ENCODE measurements at regions not wholly inside any gene's neighbourhood (a gene's known extent, or its start where the extent isn't known, plus 50 kb on each side); places are given as distances from the start of the nearest gene placed in this dataset.
"Not testable (repeated sequence)": the region's sequence is repeated elsewhere in the genome, so short reads cannot be mapped to it uniquely, and the experiment has no call there.

DNA sequence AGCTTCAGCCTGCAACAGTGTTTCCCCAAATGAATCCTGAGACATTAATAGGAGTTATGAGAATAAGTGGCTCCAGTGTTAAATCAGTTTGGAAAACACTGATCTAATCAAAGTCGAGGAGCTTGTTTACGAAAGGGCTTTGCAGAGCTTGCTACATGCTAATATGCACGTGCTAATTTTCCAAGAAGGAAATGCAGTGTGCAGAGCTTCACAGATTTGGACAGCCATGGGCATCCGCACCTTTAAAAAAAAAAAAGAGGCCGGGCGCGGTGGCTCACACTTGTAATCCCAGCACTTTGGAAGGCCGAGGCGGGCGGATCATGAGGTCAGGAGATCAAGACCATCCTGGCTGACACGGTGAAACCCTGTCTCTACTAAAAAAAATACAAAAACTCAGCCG lies 79.7 kb upstream of the LMO2 start:
- H3K36me3 Mint-ChIP-seq; H3K27ac ChIP-seq (ENCODE audit: low read depth, low read length); DNase-seq; H3K4me3 Mint-ChIP-seq; H3K9me3 ChIP-seq (ENCODE audit: control insufficient read depth in 1 of 2, low read length in 2 of 2); H3K36me3 ChIP-seq (ENCODE audit: insufficient read depth, low read length); H3K4me1 Mint-ChIP-seq; H3K9me3 Mint-ChIP-seq; H3K4me1 ChIP-seq (ENCODE audit: insufficient read depth, low read length); H3K27ac Mint-ChIP-seq; POLR2A ChIA-PET (ENCODE audit: partially characterized antibody); H3K4me3 ChIP-seq (ENCODE audit: low read length in 2 of 2); H3K27me3 ChIP-seq (ENCODE audit: insufficient read depth, low read length): not testable (repeated sequence)
- CTCF ChIA-PET (ENCODE audit: partially characterized antibody), result interaction anchor here (0.7 to 1.7 kb wide), 3 partner anchors 11 to 61 kb away, joined by 3 to 4 read pairs (median 4); no protein-coding TSS in a partner anchor
- peaks cover 2 to 13% of the 10 kb centered on the region in 2 donors for H3K27me3 Mint-ChIP-seq
- intact Hi-C loops (cut with micrococcal nuclease), result loop anchor here (5.0 kb wide), 1 partner anchor 114 kb away; no protein-coding TSS in a partner anchor

DNA sequence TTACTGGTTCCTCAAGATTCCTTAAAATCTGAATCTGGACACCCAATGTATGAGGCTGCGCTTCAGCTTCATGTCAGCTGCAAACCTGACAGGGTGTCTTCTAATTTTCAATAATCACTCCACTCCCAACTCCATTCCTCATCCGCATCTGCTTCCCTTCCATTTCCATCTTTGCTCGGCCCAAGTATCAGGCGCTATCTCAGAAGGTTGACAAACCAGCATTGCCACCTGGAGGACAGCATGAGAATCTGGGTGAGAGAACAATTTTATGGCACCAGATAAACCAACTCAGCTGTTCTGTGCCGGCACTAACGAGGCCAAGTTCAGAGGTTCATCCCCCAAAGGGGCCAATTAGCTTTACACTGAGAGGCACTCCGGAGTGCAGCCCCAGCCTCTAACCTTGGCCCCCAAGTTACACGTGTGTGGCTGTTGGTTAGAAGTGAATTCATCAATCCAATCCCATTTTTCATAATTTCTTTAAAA lies 79.1 kb upstream of the LMO2 start:
- Histone ChIP-seq H3K4me1 (ENCODE audit: insufficient read depth, low read length) (no peaks in the 10 kb centered on the region), H3K9me3 (ENCODE audit: control insufficient read depth in 1 of 2, low read length in 2 of 2) (no peaks in the 10 kb centered on the region), H3K4me3 (ENCODE audit: low read length in 2 of 2) (no peak overlapping the region), H3K27me3 (ENCODE audit: insufficient read depth, low read length) (no peaks in the 10 kb centered on the region), H3K27ac (ENCODE audit: low read depth, low read length) (no peak overlapping the region), H3K36me3 (ENCODE audit: insufficient read depth, low read length) (no peaks in the 10 kb centered on the region)
- ChIA-PET POLR2A (ENCODE audit: partially characterized antibody) (no interaction called here), CTCF (ENCODE audit: partially characterized antibody) (interaction anchor here (0.7 to 1.7 kb wide), 4 partner anchors 10 to 165 kb away, joined by 3 to 4 read pairs (median 4); no protein-coding TSS in a partner anchor)
- intact Hi-C loops (cut with micrococcal nuclease), result loop anchor here (5.0 kb wide), 1 partner anchor 114 kb away; no protein-coding TSS in a partner anchor
- no peak overlapping the region for H3K4me3 Mint-ChIP-seq
- H3K27ac Mint-ChIP-seq, result no peak overlapping the region
- no peaks in the 10 kb centered on the region for H3K4me1 Mint-ChIP-seq
- H3K27me3 Mint-ChIP-seq, result peaks cover 2 to 13% of the 10 kb centered on the region in 2 donors
- DNase-seq, result no peak
- H3K9me3 Mint-ChIP-seq, result no peaks in the 10 kb centered on the region
- H3K36me3 Mint-ChIP-seq, result no peaks in the 10 kb centered on the region

DNA sequence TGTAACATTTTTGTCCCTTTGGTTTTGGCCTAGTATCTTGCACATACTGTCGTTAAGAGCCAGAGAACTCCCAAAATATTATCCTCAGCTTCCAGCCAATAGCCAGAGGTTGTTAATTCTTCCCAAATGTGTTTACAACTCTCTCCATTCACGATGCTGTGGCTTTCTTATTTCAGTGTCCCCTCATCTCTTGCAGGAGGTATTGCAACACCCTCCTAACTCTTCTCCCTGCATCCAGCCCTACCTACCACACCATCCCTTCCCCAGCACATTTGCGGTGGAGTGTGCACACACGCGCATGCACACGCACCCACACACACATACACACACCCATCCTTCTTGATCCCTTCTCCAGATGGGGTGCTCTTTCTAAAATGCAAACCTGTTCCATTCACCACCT lies 75.6 kb upstream of the LMO2 start:
- intact Hi-C loops (cut with micrococcal nuclease), result no loop called here
- no peaks in the 10 kb centered on the region for H3K4me1 ChIP-seq (ENCODE audit: insufficient read depth, low read length)
- H3K27ac ChIP-seq (ENCODE audit: low read depth, low read length), result no peak overlapping the region
- H3K4me1 Mint-ChIP-seq, result no peaks in the 10 kb centered on the region
- peaks cover 0 to 1% (median 0%) of the 10 kb centered on the region in 8 donors for H3K9me3 Mint-ChIP-seq
- DNase-seq, result no peak
- H3K4me3 Mint-ChIP-seq, result no peak overlapping the region
- no peak overlapping the region for H3K27ac Mint-ChIP-seq
- H3K36me3 ChIP-seq (ENCODE audit: insufficient read depth, low read length), result no peaks in the 10 kb centered on the region
- H3K4me3 ChIP-seq (ENCODE audit: low read length in 2 of 2), result no peak overlapping the region
- POLR2A ChIA-PET (ENCODE audit: partially characterized antibody), result no interaction called here
- CTCF ChIA-PET (ENCODE audit: partially characterized antibody), result interaction anchor here (1.3 kb wide), 1 partner anchor 86 kb away, joined by 3 read pairs; no protein-coding TSS in a partner anchor
- no peaks in the 10 kb centered on the region for H3K27me3 ChIP-seq (ENCODE audit: insufficient read depth, low read length)
- H3K27me3 Mint-ChIP-seq, result peaks cover 9 to 11% of the 10 kb centered on the region in 2 donors
- no peaks in the 10 kb centered on the region for H3K36me3 Mint-ChIP-seq
- no peaks in the 10 kb centered on the region for H3K9me3 ChIP-seq (ENCODE audit: control insufficient read depth in 1 of 2, low read length in 2 of 2)

DNA sequence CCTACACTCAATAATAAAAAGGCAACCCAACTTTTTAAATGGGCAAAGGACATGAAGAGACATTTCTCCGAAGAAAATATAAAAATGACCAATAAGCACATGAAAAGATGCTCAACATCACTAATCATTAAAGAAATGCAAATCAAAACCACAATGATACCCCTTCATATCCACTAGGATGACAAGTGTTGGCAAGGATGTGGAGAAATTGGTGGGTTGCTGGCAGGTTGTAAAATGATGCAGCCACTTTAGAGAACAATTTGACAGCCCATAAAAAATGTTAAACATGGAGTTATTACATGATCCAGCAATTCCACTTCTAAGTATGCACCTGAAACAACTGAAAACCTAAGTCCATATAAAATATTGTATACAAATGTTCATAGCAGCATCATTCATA lies 73.2 kb upstream of the LMO2 start:
- H3K27ac ChIP-seq (ENCODE audit: low read depth, low read length), result no peak overlapping the region
- H3K4me3 Mint-ChIP-seq, result no peak overlapping the region
- H3K4me1 ChIP-seq (ENCODE audit: insufficient read depth, low read length), result no peaks in the 10 kb centered on the region
- no peaks in the 10 kb centered on the region for H3K36me3 Mint-ChIP-seq
- H3K27ac Mint-ChIP-seq, result no peak overlapping the region
- no peaks in the 10 kb centered on the region for H3K4me1 Mint-ChIP-seq
- no peaks in the 10 kb centered on the region for H3K36me3 ChIP-seq (ENCODE audit: insufficient read depth, low read length)
- H3K4me3 ChIP-seq (ENCODE audit: low read length in 2 of 2), result no peak overlapping the region
- intact Hi-C loops (cut with micrococcal nuclease), result no loop called here
- H3K9me3 Mint-ChIP-seq, result peaks cover 0 to 1% (median 0%) of the 10 kb centered on the region in 8 donors
- CTCF ChIA-PET (ENCODE audit: partially characterized antibody), result no interaction called here
- H3K27me3 ChIP-seq (ENCODE audit: insufficient read depth, low read length), result no peaks in the 10 kb centered on the region
- H3K9me3 ChIP-seq (ENCODE audit: control insufficient read depth in 1 of 2, low read length in 2 of 2), result no peaks in the 10 kb centered on the region
- POLR2A ChIA-PET (ENCODE audit: partially characterized antibody), result no interaction called here
- H3K27me3 Mint-ChIP-seq, result peaks cover 13 to 17% of the 10 kb centered on the region in 2 donors
- DNase-seq, result no peak

DNA sequence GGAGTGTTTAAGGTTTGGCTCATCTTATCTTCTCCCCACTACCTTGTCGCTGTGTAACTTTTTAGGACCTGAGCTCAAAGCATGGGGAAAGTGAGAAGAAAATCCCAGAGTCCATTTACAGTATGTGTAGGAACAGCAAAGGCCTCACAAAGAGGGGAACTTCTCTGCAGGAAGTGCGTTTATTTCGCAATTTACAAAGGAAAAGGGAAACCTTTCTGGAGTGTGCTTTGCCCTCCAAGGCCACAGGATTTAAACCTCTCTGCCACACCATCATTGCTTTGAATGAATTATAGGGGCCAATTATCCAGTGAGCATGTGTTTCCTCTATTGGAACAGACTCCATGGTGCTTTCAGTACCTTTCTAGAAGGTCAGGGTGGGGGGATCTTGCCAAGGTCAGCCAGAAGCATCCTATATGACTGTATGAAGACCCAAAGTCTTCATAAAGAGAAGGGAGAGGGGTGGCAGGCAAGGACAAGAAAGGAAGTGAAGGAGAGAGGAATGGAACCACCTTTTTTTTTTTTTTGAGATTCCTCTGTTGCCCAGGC lies 68.1 kb upstream of the LMO2 start:
- H3K36me3 ChIP-seq (ENCODE audit: insufficient read depth, low read length), result no peaks in the 10 kb centered on the region
- peaks cover 0 to 1% (median 0%) of the 10 kb centered on the region in 8 donors for H3K9me3 Mint-ChIP-seq
- no peaks in the 10 kb centered on the region for H3K4me1 ChIP-seq (ENCODE audit: insufficient read depth, low read length)
- no peak overlapping the region for H3K27ac Mint-ChIP-seq
- POLR2A ChIA-PET (ENCODE audit: partially characterized antibody), result no interaction called here
- no peak overlapping the region for H3K4me3 ChIP-seq (ENCODE audit: low read length in 2 of 2)
- H3K4me1 Mint-ChIP-seq, result no peaks in the 10 kb centered on the region
- H3K27me3 Mint-ChIP-seq, result peaks cover 11 to 19% of the 10 kb centered on the region in 2 donors
- no peaks in the 10 kb centered on the region for H3K27me3 ChIP-seq (ENCODE audit: insufficient read depth, low read length)
- no peak overlapping the region for H3K27ac ChIP-seq (ENCODE audit: low read depth, low read length)
- no peaks in the 10 kb centered on the region for H3K9me3 ChIP-seq (ENCODE audit: control insufficient read depth in 1 of 2, low read length in 2 of 2)
- H3K36me3 Mint-ChIP-seq, result no peaks in the 10 kb centered on the region
- DNase-seq, result no peak
- intact Hi-C loops (cut with micrococcal nuclease), result no loop called here
- H3K4me3 Mint-ChIP-seq, result no peak overlapping the region
- CTCF ChIA-PET (ENCODE audit: partially characterized antibody), result interaction anchor here (1.5 kb wide), 1 partner anchor 11 kb away, joined by 4 read pairs; no protein-coding TSS in a partner anchor

DNA sequence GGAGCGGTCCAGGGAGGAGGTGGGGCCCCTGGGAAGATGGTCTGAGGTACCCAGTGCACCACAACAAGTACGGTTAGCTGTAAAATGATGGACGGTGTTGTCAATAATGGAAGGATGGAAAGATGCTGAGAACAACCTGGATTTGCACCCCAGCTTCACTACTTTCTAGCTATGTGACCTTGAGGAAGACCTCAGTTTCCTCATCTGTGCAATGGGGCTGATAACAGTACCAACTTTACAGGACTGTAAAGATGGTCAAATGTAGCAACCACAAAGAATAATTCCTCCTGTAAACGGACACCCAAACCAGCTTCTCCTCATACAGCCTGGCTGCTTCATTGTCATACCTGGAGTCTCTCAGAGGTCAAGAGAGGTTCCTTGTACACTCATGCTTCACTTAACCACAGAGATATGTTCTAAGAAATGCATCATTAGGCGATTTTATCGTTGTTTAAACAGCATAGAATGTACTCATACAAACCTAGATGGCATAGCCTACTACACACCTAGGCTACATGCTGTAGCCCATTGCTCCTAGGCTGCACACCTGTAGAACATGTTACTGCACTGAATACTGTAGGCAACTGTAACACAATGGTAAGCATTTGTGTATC lies 65.5 kb upstream of the LMO2 start:
- Mint-ChIP-seq H3K36me3 (no peaks in the 10 kb centered on the region), H3K27me3 (peaks cover 11 to 20% of the 10 kb centered on the region in 2 donors), H3K27ac (no peak overlapping the region), H3K4me3 (no peak overlapping the region), H3K4me1 (no peaks in the 10 kb centered on the region), H3K9me3 (no peaks in the 10 kb centered on the region)
- Histone ChIP-seq H3K27me3 (ENCODE audit: insufficient read depth, low read length) (no peaks in the 10 kb centered on the region), H3K4me1 (ENCODE audit: insufficient read depth, low read length) (no peaks in the 10 kb centered on the region), H3K36me3 (ENCODE audit: insufficient read depth, low read length) (no peaks in the 10 kb centered on the region), H3K27ac (ENCODE audit: low read depth, low read length) (no peak overlapping the region), H3K4me3 (ENCODE audit: low read length in 2 of 2) (no peak overlapping the region), H3K9me3 (ENCODE audit: control insufficient read depth in 1 of 2, low read length in 2 of 2) (no peaks in the 10 kb centered on the region)
- DNase-seq, result no peak
- intact Hi-C loops (cut with micrococcal nuclease), result no loop called here
- POLR2A ChIA-PET (ENCODE audit: partially characterized antibody), result no interaction called here
- CTCF ChIA-PET (ENCODE audit: partially characterized antibody), result no interaction called here

DNA sequence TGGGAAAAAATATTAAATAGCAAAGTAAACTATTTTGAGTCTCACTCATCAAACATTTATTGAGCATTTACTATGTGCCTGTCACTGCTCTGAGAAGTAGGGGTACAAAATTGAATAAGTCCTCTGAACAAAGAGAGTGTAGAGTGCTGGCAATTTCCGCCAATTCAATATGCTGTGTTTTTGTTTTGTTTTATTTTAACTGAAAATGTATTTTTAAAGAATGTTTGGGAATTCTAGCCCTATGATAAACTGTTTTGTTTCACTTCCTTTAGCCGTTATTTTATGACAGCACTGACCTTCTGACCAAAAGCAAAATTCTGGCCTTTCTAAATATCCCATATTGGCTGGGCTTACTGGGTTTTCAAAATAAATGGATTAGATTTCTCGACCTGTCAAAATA lies 64.7 kb upstream of the LMO2 start:
- Mint-ChIP-seq H3K9me3 (no peaks in the 10 kb centered on the region), H3K4me1 (no peaks in the 10 kb centered on the region), H3K4me3 (no peak overlapping the region), H3K27me3 (peaks cover 11 to 19% of the 10 kb centered on the region in 2 donors), H3K36me3 (no peaks in the 10 kb centered on the region), H3K27ac (no peak overlapping the region)
- intact Hi-C loops (cut with micrococcal nuclease), result no loop called here
- no peaks in the 10 kb centered on the region for H3K4me1 ChIP-seq (ENCODE audit: insufficient read depth, low read length)
- H3K36me3 ChIP-seq (ENCODE audit: insufficient read depth, low read length), result no peaks in the 10 kb centered on the region
- no peak for DNase-seq
- no peak overlapping the region for H3K4me3 ChIP-seq (ENCODE audit: low read length in 2 of 2)
- no peak overlapping the region for H3K27ac ChIP-seq (ENCODE audit: low read depth, low read length)
- H3K27me3 ChIP-seq (ENCODE audit: insufficient read depth, low read length), result no peaks in the 10 kb centered on the region
- ChIA-PET CTCF (ENCODE audit: partially characterized antibody) (no interaction called here), POLR2A (ENCODE audit: partially characterized antibody) (no interaction called here)
- H3K9me3 ChIP-seq (ENCODE audit: control insufficient read depth in 1 of 2, low read length in 2 of 2), result no peaks in the 10 kb centered on the region

Measured in CD4-positive, alpha-beta memory T cell (primary cell).